NCI-H510A treated with DMSO at 0.1 percent for 48 hours (cell line): ENCODE measurements at regions not wholly inside any gene's neighbourhood (a gene's known extent, or its start where the extent isn't known, plus 50 kb on each side); places are given as distances from the start of the nearest gene placed in this dataset.
"Not testable (repeated sequence)": the region's sequence is repeated elsewhere in the genome, so short reads cannot be mapped to it uniquely, and the experiment has no call there.

Source experiments
- DNase-seq: peaks from one replicate; lab custom pipeline; 2025; lab: John Stamatoyannopoulos, UW

DNA sequence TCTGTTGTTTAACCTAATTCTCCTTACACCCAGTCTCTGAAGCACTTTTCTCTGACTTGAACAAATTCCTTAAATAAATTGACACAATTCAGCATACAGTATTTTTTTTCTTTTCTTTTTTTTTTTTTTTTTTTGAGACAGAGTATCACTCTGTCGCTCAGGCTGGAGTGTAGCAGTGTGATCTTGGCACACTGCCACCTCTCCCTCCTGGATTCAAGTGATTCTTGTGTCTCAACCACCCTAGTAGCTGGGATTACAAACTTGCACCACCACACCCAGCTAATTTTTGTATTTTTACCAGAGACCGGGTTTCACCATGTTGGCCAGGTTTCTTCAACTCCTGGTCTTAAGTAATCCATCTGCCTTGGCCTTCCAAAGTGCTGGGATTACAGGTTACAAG lies 1498.1 kb upstream of the PCDH10 start:
- DNase-seq: no peak

DNA sequence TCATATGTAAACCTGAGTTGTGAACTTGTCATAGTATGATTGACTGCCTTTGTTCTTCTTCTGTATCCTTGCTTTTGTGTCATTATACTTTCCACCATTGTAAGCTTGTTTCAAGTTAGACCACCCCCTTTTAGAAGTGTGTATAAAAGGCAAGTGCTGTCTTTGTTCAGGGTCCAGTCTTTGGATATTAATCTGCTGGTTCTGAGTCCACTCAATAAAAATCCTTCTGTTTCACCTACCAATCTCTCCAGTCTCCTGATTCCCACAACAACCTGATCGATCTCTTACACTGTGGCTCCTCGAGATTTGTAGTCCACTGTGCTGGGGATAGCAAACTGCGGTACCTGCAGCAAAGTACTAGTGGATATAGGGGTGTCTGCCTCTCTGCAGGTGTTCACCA lies 1465.8 kb upstream of the PCDH10 start:
- DNase-seq: not testable (repeated sequence)

DNA sequence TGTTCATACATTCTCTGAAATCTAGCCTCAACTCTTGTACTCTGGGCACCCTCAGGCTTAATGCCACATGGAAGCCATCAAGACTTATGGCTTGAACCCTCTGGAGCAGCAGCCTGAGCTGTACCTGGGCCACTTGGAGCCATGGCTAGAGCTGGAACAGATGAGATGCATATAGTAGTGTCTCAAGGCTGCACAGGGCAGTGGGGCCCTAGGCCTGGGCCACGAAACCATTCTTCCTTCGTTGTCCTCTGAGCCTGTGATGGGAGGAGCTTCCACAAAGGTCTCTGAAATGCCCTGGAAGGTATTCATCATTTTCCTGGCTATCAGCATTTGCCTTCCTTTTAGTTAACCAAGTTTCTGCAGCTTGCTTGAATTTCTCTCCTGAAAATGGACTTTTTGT lies 1427.2 kb upstream of the PCDH10 start:
- DNase-seq: no peak

DNA sequence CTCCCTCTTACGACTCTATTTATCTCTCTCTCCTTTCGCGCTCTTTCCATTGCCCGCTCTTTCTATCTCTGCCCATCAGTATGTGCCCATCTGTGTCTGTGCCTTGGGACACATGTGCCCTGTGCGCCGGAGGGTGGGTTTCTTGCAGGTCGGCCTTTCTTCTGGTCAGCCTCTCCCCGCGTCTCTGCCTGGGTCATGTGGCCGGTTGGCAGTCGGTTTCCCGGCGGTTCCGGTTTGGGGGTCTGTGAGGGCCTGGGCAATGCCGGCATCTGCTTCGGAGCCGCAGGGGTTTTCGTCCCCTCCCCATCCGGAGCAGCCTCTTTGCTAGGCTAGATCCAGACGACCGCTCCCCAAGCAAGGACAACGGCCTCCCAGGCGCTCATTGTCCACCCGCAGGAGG lies 1426.0 kb upstream of the PCDH10 start:
- DNase-seq: not testable (repeated sequence)

DNA sequence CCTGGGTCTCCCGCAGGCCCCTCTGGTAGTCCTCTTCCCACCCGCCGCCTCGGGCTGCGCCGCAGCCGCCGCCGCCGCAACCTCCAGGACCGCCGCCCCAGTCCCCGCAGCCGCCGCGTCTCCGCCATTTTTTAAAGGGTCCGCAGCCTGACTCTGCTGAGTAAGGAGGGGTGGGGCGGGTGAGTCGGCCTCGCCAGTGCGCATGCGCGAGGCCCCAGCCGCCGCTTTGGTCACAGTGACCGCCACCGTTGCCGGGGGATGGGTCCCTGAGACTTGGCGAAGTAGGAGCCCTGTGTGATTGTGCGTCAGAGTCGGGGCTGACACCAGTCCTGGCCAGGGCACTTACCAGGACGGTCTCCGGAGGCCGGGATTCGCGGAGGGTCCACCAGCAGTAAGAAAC lies 1424.2 kb upstream of the PCDH10 start:
- not testable (repeated sequence) for DNase-seq

DNA sequence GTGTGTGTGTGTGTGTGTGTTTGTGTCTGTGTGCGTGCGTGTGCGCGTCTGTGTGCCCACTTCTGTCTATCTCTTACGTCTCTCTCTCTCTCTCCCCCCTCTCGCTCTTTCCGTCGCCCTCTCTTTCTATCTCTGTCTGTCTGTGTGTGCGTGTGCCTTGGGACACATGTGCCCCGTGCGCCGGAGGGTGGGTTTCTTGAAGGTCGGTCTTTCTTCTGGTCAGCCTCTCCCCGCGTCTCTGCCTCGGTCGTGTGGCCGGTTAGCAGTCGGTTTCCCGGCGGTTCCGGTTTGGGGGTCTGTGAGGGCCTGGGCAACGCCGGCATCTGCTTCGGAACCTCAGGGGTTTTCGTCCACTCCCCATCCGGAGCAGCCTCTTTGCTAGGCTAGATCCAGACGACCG lies 1423.6 kb upstream of the PCDH10 start:
- not testable (repeated sequence) for DNase-seq

DNA sequence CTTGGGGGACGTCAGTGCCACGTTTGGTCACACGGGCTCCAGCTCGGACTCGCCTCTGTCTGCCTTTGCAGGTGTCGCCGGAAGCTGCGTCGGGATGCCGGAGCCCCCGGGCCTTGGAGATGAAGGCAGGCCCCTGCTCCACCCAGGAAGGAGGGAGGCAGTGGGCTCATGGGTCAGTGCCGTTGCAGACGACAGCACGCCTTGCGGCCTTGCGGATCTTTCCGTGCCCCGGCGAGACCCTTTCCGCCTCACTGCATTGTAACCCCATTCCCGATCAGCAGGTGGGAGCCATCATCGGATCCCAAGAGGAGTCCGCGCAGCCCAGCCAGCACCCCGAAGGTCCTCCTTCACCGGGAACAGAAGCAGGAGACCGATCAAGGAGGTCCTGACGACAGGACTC lies 1422.2 kb upstream of the PCDH10 start:
- not testable (repeated sequence) for DNase-seq

DNA sequence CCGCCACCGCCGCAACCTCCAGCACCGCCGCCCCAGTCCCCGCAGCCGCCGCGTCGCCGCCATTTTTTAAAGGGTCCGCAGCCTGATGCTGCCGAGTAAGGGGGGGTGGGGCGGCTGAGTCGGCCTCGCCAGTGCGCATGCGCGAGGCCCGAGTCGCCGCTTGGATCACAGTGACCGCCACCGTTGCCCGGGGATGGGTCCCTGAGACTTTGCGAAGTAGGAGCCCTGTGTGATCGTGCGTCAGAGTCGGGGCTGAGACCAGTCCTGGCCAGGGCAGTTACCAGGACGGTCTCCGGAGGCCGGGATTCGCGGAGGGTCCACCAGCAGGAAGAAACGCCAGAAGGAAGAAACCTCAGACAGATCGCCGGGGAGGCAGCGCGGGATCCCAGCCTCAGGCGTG lies 1421.7 kb upstream of the PCDH10 start:
- DNase-seq: not testable (repeated sequence)

DNA sequence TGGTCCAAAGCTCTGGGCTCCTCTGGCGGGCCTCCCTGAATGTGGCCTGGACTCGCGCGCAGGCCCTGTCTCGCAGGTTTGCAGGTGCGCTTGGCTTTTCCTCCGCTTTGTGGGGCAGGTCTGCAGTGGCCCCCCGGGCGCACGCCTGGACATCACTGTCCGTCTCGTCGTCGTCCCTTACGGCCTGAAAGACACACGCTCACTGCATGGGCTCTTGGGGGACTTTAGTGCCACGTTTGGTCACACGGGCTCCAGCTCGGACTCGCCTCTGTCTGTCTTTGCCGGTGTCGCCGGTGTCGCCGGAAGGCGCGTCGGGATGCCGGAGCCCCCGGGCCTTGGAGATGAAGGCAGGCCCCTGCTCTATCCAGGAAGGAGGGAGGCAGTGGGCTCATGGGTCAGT lies 1419.9 kb upstream of the PCDH10 start:
- DNase-seq: not testable (repeated sequence)

DNA sequence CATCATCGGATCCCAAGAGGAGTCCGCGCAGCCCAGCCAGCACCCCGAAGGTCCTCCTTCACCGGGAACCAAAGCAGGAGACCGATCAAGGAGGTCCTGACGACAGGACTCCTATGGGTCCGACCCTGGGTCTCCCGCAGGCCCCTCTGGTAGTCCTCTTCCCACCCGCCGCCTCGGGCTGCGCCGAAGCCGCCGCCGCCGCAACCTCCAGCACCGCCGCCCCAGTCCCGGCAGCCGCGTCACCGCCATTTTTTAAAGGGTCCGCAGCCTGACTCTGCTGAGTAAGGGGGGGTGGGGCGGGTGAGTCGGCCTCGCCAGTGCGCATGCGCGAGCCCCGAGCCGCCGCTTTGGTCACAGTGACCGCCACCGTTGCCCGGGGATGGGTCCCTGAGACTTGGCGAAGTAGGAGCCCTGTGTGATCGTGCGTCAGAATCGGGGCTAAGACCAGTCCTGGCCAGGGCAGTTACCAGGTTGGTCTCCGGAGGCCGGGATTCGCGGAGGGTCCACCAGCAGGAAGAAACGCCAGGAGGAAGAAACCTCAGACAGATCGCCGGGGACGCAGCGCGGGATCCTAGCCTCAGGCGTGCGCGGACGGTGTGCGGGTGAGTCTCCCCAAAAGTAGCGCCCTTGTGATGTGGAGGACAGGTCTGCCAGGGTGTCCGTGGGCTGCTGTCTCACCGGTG lies 1419.2 kb upstream of the PCDH10 start:
- not testable (repeated sequence) for DNase-seq

DNA sequence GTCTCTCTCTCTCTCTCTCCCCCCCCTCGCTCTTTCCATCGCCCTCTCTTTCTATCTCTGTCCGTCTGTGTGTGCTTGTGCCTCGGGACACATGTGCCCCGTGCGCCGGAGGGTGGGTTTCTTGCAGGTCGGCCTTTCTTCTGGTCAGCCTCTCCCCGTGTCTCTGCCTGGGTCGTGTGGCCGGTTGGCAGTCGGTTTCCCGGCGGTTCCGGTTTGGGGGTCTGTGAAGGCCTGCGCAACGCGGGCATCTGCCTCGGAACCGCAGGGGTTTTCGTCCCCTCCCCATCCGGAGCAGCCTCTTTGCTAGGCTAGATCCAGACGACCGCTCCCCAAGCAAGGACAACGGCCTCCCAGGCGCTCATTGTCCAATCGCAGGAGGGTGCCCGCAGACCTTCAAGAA lies 1418.5 kb upstream of the PCDH10 start:
- not testable (repeated sequence) for DNase-seq

DNA sequence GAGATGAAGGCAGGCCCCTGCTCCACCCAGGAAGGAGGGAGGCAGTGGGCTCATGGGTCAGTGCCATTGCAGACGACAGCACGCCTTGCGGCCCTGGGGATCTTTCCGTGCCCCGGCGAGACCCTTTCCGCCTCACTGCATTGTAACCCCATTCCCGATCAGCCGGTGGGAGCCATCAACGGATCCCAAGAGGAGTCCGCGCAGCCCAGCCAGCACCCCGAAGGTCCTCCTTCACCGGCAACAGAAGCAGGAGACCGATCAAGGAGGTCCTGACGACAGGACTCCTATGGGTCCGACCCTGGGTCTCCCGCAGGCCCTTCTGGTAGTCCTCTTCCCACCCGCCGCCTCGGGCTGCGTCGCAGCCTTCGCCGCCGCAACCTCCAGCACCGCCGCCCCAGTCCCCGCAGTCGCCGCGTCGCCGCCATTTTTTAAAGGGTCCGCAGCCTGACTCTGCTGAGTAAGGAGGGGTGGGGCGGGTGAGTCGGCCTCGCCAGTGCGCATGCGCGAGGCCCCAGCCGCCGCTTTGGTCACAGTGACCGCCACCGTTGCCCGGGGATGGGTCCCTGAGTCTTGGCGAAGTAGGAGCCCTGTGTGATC lies 1417.0 kb upstream of the PCDH10 start:
- not testable (repeated sequence) for DNase-seq

DNA sequence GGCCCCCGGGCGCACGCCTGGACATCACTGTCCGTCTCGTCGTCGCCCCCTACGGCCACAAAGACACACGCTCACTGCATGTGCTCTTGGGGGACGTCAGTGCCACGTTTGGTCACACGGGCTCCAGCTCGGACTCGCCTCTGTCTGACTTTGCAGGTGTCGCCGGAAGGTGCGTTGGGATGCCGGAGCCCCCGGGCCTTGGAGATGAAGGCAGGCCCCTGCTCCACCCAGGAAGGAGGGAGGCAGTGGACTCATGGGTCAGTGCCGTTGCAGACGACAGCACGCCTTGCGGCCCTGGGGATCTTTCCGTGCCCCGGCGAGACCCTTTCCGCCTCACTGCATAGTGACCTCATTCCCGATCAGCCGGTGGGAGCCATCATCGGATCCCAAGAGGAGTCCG lies 1414.8 kb upstream of the PCDH10 start:
- DNase-seq: not testable (repeated sequence)

DNA sequence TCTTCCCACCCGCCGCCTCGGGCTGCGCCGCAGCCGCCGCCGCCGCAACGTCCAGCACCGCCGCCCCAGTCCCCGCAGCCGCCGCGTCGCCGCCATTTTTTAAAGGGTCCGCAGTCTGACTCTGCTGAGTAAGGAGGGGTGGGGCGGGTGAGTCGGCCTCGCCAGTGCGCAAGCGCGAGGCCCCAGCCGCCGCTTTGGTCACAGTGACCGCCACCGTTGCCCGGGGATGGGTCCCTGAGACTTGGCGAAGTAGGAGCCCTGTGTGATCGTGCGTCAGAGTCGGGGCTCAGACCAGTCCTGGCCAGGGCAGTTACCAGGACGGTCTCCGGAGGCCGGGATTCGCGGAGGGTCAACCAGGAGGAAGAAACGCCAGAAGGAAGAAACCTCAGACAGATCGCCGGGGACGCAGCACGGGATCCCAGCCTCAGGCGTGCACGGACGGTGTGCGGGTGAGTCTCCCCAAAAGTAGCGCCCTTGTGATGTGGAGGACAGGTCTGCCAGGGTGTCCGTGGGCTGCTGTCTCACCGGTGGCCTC lies 1414.2 kb upstream of the PCDH10 start:
- DNase-seq: not testable (repeated sequence)

DNA sequence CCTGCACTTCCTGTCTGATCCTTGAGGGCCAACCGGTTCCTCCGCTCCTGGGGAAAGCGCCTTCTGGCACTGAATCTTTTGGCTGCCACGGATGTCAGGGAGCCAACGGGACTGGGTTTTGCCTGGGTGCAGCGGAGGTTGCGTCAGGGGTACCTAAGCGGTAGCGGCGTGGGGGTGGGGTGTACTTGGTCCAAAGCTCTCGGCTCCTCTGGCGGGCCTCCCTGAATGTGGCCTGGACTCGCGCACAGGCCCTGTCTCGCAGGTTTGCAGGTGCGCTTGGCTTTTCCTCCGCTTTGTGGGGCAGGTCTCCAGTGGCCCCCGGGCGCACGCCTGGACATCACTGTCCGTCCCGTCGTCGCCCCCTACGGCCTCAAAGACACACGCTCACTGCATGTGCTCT lies 1410.1 kb upstream of the PCDH10 start:
- not testable (repeated sequence) for DNase-seq

DNA sequence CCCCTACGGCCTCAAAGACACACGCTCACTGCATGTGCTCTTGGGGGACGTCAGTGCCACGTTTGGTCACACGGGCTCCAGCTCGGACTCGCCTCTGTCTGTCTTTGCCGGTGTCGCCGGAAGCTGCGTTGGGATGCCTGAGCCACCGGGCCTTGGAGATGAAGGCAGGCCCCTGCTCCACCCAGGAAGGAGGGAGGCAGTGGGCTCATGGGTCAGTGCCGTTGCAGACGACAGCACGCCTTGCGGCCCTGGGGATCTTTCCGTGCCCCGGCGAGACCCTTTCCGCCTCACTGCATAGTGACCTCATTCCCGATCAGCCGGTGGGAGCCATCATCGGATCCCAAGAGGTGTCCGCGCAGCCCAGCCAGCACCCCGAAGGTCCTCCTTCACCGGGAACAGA lies 1407.3 kb upstream of the PCDH10 start:
- DNase-seq: not testable (repeated sequence)

DNA sequence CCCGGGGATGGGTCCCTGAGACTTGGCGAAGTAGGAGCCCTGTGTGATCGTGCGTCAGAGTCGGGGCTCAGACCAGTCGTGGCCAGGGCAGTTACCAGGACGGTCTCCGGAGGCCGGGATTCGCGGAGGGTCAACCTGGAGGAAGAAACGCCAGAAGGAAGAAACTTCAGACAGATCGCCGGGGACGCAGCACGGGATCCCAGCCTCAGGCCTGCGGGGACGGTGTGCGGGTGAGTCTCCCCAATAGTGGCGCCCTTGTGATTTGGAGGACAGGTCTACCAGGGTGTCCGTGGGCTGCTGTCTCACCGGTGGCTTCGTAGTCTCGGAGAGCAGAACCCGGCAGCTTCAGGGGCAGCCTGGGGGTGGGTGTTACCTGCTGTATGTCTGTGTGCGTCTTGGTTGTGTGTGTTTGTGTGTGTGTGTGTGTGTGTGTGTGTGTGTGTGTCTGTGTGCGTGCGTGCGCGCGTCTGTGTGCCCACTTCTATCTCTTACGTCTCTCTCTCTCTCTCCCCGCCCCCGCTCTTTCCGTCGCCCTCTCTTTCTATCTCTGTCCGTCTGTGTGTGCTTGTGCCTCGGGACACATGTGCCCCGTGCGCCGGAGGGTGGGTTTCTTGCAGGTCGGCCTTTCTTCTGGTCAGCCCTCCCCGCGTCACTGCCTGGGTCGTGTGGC lies 1406.4 kb upstream of the PCDH10 start:
- DNase-seq: not testable (repeated sequence)

DNA sequence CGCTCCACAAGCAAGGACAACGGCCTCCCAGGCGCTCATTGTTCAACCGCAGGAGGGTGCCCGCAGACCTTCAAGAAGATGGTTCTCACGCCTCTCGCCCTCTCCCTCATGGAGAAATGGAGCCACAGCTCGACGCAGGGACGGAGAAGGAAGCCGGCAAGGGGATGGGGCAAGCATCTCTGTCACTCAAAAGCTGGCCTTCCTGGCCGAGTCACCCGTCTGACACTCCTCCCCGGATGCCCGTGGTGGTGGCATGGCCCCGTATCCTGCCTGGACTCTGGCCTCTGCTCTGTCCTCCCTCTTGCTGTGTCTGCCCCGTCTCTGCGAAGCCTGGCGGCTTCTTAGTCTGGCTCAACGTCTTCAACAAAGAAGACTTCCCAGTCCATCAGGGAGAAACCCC lies 1405.7 kb upstream of the PCDH10 start:
- not testable (repeated sequence) for DNase-seq

DNA sequence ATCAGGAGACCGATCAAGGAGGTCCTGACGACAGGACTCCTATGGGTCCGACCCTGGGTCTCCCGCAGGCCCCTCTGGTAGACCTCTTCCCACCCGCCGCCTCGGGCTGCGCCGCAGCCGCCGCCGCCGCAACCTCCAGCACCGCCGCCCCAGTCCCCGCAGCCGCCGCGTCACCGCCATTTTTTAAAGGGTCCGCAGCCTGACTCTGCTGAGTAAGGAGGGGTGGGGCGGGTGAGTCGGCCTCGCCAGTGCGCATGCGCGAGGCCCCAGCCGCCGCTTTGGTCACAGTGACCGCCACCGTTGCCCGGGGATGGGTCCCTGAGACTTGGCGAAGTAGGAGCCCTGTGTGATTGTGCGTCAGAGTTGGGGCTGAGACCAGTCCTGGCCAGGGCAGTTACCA lies 1401.9 kb upstream of the PCDH10 start:
- DNase-seq: not testable (repeated sequence)

DNA sequence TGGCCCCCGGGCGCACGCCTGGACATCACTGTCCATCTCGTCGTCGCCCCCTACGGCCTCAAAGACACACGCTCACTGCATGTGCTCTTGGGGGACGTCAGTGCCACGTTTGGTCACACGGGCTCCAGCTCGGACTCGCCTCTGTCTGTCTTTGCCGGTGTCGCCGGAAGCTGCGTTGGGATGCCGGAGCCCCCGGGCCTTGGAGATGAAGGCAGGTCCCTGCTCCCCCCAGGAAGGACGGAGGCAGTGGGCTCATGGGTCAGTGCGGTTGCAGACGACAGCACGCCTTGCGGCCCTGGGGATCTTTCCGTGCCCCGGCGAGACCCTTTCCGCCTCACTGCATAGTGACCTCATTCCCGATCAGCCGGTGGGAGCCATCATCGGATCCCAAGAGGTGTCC lies 1399.9 kb upstream of the PCDH10 start:
- not testable (repeated sequence) for DNase-seq

DNA sequence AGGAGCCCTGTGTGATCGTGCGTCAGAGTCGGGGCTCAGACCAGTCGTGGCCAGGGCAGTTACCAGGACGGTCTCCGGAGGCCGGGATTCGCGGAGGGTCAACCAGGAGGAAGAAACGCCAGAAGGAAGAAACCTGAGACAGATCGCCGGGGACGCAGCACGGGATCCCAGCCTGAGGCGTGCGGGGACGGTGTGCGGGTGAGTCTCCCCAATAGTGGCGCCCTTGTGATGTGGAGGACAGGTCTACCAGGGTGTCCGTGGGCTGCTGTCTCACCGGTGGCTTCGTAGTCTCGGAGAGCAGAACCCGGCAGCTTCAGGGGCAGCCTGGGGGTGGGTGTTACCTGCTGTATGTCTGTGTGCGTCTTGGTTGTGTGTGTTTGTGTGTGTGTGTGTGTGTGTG lies 1399.1 kb upstream of the PCDH10 start:
- DNase-seq: not testable (repeated sequence)

DNA sequence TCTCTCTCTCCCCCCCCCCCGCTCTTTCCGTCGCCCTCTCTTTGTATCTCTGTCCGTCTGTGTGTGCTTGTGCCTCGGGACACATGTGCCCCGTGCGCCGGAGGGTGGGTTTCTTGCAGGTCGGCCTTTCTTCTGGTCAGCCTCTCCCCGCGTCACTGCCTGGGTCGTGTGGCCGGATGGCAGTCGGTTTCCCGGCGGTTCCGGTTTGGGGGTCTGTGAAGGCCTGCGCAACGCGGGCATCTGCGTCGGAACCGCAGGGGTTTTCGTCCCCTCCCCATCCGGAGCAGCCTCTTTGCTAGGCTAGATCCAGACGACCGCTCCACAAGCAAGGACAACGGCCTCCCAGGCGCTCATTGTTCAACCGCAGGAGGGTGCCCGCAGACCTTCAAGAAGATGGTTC lies 1398.6 kb upstream of the PCDH10 start:
- DNase-seq: not testable (repeated sequence)

DNA sequence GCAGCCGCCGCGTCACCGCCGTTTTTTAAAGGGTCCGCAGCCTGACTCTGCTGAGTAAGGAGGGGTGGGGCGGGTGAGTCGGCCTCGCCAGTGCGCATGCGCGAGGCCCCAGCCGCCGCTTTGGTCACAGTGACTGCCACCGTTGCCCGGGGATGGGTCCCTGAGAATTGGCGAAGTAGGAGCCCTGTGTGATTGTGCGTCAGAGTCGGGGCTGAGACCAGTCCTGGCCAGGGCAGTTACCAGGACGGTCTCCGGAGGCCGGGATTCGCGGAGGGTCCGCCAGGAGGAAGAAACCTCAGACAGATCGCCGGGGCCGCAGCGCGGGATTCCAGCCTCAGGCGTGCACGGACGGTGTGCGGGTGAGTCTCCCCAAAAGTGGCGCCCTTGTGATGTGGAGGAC lies 1386.9 kb upstream of the PCDH10 start:
- not testable (repeated sequence) for DNase-seq
